HG03442 (cell line): ENCODE measurements at regions not wholly inside any gene's neighbourhood (a gene's known extent, or its start where the extent isn't known, plus 50 kb on each side); places are given as distances from the start of the nearest gene placed in this dataset.

Experiments
- ATAC-seq: cut with Tn5 transposase; IDR thresholded peaks from one replicate; pipeline ENCODE4 v1.9.1; 2021; ENCODE audit warnings: mild to moderate bottlenecking, moderate library complexity; ENCODE audit not compliant: unreplicated experiment

DNA sequence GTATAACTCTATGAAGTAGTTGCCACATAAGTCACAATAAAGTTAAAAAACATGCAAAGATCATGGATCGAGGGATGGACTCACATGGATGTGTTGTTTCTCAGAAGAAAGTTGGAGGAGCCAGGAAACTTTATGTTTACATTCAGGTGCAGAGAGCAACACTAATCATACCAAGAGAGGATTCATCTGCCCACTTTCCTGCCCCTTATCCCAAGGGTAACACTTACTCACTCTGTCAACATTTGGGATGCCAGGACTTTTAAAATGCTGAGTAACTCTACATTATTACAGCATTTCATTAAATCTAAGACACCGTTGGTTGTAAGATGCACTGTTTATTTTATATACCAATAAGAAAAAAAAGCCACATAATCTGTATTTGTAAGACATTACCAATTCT, 170.4 kb downstream of the KCNE4 start:
- ATAC-seq, result no peak

DNA sequence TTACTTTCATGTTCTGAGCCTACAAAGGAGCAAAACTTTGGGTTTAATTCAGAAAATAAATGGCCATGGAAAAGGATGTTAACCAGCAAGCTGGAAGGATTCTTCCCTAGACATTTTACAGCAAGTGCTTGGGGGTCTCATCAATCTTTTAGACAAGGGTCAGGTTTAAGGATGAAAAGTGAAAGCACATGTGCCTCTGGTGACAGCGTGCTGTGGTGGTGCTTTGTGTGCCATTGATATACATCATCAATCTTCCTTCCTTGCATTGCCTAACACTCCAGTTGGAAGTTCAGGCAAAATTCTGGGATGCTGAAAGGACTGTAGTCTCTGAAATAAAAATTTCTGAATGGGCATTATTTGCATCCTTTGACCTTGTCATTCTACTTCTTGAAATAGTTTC, 171.2 kb downstream of the KCNE4 start:
- ATAC-seq, result no peak

DNA sequence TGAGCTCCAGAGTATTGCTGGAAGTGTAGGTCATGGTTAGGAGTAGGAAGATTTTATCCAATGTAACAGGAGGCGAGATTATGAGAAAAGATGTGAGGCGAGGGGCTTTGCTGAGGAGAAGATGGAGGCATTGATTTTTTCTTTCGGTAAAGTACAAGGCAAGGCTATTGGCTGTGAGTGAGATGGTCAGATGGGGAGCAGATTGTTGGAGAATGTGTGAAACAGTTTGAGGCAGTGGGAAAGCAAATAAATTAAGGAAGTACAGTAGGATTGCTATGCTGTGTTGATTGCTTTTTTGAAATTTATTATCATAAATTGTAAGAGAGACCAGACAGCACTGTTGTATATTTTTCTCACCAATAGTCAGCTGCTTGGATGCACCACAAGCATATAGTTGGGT, 173.3 kb downstream of the KCNE4 start:
- ATAC-seq, result no peak

DNA sequence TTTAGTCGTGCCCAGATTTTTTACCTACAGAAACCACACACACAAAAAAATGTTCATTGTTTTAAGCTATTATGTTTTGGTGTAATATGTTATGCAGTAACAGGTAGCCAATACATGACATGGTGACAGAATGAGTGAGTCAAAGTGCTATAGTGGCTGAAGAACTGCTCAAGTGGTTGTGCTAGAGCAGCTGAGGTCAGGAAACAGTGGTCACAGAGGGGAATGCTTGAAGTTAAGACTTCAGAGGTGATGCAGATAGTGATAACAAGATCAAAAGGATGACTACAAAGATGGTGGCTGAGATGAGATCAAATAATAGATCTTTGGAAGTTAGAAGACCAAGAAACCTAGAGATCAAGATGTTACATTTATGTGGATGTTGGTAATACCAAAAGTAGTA, 174.3 kb downstream of the KCNE4 start:
- ATAC-seq, result no peak

DNA sequence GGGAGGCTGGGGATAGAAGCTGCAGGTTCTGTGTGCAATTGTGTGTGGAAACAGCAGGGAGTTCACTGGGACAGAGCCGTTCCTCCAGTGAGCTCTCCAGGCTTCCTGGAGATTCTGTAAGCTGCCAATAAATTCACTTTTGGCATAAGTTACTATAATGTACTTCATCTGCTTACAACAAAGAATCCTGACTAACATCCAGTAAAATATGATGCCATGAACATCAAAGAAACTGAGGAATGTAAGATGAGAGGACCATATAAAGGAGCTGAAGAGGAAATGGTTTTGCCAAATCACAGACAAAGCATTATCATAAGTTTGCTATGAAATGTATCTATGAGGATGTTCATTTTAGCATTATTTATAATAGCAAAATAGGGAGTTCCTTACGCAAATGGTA, 175.3 kb downstream of the KCNE4 start:
- ATAC-seq, result no peak

DNA sequence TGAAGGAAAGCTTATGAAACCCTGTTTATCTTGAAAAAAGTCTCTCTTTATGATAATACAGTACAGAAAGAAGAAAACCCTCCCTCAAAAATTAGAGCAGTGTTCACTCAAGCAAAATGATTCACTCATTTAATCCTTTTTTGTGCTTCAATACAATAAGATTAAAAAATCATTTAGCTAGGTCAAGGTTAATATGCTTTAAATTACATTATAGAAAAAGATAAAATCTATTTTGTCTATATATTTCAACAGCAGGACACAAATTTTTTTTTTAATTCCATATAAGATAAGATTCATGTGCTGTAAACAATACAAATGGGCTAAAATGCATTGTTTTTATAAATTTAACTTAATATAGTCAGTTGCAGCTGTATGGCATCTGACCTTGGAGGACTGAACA, 176.9 kb downstream of the KCNE4 start:
- no peak for ATAC-seq

DNA sequence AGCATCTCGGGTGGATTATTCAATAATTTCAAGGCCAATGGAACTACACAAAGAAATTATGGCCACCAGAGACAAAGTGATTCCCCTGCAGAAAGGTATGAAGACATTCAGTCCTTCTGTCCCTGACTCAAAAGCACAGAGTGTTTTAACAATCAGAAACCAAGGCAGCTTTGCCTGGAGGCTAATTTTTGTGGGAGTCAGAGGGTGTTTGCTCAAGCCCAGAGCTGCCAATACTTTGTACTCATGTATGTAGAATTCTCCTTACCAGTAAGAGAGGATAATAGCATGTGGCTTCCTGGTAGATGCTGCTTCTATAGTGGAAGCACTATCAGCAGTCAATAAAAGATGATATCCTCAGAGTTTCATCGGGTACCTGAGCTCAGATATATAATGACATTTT, 178.4 kb downstream of the KCNE4 start:
- ATAC-seq, result no peak

DNA sequence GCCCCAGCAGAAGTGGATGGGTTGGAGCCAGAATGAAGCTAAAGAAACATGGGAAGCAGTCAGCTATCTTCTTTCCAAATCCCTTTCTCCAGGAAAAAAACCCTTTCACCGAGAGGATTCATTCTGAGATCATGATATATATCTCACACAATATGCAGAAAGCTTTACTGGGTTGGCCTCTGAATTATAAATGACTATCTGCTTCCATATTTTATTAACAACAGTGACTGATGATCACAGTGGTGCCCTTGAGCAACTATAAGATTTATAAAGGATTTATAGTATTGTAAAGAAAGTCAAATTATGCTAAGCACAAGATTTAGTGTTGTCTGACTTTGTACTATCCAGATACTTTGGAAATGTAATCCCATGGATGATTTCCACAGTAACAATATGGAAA, 180.3 kb downstream of the KCNE4 start:
- ATAC-seq, result no peak

DNA sequence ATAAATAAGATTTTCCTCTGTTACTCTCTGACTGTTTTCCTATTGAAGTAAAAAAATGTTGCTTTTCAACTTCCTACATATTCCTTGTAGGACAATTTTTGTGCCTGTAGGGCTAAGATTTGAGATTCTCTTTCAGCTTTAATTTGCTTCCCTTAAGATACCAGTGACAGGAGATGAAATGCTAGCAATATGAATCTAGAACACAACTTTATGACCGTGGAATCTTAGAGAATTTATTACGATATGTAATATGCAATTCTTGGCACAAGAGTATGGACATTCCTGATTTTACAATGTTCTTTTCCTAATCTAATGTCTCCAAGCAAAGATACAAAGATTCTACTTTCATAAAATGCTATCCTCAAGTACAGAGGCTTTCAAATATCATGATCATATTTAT, 180.9 kb downstream of the KCNE4 start:
- ATAC-seq, result no peak

DNA sequence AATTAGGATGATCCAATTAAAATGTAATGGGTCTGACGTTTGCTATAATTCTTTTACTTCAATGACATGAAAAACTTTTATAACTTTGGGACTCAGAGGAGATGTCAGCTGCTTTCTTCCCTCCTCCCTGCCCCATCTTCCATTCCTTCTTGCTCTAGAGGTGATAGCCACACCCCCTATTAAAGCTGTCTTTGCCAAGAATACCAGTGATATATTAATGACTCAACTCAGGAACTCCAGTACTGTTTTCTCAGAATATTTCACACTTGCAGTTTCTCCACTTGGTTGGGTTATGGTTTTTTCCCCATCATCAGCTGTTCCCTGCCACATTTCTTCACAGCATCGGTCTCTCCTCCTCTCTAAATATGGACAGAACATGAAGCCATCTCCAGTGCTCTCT, 184.0 kb downstream of the KCNE4 start:
- ATAC-seq, result no peak

DNA sequence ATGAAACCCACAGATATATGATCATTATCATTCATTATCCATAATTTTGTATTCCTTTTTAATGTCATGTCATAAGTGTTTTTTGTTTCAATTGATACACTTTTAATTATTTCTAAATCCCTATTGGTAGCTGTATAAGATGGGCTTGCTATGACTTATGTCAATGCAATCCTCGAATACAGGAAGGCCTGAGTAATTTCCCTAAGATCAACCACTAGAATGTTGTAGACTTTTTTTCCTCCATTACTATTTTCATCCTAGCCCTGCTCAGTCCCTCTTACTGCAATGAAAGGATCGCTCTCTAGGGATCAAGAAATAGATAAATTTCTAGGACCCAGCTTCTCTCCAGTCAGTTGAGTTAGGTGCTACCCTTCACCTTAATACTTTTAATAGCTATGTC, 186.3 kb downstream of the KCNE4 start:
- no peak for ATAC-seq

DNA sequence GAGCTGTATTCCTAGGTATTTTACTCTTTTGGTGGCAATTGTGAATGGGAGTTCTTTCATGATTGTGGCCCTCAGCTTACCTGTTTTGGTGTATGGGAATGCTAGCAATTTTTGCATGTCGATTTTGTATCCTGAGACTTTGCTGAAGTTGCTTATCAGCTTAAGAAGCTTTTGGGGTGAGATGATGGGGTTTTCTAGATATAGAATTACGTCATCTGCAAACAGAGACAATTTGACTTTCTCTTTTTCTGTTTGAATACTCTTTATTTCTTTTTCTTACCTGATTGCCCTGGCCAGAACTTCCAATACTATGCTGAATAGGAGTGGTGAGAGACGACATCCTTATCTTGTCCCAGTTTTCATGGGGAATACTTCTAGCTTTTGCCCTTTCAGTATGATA, 191.2 kb downstream of the KCNE4 start:
- no peak for ATAC-seq

DNA sequence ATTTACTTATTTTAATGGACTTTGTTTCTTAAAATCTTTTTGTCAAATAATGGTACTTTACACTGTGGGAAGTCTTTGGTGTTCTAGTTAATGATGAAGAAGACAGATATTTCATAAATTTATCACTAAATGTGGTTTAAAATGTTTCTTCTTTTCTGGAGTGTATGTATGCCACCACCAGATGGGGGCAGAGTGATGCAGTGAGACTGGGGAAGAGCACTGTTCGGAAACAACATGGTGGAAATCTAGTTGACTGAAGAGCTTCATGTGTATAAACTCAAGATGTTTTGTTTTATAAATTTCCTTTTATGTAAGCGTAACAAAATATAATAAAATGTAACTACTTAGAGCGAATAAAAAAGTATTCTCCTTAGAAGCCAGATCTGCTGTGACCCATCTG, 195.1 kb downstream of the KCNE4 start:
- ATAC-seq, result no peak

DNA sequence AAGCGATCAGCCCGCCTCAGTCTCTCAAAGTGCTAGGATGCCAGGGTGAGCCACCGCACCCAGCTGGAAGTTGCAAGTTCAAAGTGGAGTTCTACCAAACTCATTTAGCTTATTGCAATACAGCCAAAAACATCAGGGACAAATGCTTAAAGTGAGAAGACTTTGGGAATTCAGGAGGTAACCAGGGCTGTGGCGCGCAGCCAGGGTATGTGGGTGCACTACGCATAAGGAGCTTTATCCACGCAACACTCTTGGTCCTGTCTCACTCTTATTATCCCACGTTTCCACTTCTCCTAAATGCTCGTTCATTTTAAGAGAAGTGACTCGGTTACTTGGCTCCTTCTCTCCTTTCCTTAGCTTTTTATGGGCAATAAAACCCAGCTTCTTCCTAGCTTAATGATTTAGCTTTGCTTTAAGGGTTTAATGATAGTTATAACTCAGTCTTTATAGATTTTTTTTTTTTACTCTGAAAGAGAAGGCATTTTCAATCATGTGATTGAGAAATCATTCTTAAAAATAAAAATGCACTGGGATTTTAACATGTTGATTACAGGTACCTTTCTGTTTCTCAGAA, 199.8 kb downstream of the KCNE4 start:
- ATAC-seq, result no peak

DNA sequence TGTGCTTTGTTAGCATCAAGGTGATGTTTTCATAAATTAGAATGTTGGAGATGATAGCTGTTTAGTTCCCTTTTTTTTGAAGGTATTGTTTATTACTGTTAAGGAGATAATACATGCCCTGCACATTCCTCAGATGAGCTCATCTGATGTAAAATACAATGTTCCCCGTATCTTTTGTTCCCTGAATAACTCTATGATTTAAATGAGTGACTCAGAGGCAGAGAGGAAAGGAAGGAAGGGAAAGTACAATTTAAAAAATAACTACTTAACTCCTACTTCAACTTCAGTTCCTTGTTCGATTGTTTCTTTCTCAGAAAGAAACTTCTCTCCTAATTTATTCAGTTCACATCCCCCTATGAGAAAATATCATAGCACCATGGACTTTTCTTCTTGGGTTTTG, 208.7 kb downstream of the KCNE4 start:
- ATAC-seq, result no peak

DNA sequence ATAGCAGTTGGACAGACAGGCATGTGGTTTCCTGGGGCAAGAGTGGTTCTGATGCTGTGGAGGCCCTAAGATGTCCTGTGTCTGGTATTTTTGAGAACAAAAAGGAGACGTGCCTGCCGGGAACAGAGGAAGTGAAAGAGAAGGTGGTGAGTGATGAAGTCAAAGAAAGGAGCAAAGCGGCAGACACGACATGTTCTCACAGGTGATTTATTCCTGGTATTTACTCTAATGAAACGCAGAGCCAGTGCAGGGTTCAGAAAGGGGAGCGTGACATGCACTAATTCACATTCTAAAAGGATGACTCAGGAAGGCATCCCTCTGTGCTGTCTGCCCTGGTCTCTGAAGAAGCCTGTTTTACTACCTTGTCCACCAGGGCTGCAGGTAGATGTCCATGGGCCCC, 211.0 kb downstream of the KCNE4 start:
- no peak for ATAC-seq

DNA sequence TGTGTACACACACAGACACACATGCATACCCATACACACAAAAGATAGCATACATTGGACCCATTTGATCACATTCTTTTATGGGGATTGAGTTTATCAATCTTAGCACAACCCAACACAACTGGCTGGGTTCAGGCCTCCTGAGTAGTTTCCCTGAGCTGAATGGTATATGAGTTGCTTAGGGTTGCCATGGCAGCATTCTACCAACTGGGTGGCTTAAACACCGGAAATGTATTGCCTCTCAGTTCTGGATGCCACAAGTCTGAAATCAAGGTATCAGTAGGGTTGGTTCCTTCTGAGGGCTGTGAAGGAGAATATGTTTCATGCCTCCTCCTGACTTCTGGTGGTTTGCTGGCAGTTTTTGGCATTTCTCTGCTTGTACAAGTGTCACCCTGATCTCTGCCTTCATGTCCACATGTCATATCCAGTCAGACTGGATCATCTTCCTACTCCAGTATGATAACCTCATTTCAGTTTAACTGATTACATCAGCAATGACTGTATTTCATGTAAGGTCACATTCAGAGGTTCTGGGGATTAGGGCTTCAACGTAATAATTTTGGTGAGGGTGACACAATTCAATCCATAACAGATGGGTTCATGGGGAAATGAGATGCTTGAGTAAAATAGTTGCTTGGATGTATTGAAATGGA, 212.7 kb downstream of the KCNE4 start:
- ATAC-seq, result no peak

DNA sequence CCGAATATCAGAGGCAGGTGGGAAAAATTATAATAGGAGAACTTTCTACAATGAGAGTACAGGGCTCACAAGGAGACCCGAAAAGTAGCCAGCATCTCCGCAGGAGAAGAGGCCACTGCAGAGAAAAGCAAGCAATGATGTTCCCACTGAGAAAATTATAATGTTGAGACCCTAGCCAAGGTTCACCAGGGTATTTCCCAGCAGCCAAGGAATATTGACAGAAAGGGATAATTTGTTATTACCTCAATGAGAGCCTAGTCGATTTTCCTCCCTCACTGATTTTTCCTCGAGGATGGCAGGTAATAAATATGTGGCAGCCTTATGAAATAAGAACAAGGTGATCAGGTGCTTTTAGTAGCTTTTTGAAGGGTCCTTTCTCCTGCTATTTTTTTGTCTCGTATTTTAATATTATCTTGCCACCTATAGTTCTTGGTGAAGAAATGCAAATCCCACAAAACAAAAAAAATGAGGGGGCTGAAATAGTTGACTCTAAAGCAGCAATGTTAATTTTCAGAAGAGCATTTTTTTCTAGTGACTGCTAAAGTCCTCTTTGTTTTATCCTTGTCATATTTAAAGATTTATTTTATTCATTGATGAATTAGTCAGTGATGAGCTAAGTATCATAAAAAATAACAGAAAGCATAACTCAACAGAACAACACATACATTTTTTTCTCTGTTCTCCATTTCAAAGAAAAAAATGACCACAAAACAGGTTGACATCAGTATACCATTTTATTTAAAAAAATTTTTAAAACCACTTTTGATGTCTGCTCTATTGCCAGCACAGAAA, 215.4 kb downstream of the KCNE4 start:
- ATAC-seq, result no peak

DNA sequence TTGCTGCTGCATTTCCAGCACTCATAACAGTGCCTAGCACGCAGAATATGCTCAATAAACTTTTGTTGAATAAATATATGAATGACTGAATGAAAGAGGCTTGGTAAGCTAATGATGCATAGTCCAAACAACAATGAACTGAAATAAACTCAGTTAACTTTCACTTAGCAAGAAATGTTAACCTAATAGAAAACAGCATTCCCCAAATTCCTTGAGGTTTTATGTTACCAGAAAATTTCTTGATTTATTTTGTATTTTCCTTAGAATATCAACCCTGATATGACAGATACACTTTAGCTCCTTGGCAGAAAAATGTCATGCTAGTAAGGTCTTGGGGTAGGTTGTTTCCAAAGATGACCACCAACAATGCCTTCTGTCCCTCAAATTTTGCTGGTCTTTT, 217.4 kb downstream of the KCNE4 start:
- ATAC-seq, result no peak

DNA sequence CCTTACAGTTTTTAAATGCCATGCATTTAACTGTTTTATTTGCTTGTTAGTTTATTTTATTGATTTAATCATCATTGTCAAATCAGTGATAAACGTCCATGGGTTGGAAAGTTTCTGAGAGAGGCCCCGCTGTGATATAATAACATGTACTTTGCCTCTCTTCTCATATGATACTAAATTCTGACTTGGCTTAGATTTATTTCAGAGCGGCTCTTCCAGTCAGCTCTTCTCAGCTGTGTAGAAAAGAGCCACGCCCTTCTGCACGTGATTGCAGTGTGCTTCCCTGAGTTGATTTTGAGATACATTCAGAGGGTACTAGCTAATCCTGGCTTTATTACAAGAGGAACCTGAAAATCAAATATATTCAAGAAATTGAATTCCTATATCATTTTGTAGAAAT, 218.6 kb downstream of the KCNE4 start:
- ATAC-seq, result no peak

DNA sequence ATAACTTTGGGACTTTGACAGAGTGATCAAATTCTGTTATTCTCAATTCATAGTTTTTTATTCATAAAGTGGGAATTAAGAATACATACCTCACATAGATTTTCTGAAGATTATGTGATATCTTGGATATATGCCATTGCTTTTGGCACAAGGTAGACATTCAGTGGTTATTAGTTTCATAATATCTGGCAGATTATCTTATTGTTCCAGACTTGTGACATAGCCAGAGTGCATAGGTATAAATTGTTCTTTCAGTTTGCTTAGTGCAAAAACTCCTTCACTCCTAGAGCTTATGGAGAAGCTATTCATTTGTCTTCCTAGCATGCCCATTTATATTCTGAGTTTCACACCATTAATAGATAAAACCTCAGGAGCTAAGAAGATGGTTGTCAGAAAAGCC, 222.0 kb downstream of the KCNE4 start:
- ATAC-seq, result no peak

DNA sequence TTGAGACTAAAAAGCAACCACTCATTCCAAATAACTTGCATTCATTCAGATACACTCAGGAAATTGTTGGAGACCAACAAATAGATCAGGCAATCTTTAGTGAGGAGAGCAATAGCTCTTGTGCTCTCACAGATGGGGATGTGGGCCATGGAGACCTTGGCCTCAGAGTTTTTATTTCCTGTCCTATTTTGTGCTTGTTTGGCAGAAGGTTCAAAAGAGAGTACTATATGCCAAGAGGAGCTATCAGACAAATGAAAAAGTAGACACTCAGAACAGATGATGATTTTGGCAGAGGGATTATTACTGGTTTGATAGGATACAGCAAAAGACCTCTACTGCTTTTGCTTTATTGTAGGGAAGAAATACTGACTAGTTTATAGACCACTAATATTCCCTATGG, 230.2 kb downstream of the KCNE4 start:
- ATAC-seq, result no peak

DNA sequence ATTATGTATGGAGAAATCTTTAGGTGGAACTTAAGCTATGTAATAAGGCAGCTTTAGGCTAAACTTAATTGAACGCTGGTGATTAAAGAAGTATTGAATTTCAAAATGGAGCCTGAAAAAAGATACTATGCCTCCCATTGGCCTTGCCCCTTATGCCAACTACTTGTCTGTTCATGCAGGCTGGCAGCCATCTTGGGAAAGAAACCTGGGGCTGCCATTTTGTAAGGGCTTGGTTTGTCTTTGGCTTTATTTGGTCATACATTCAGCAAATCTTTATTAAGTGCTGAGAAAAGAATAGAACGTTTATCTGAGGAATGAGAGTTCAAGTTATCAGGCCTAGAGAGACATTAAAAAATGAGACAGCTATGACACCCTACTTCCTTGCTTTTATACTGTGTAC, 231.3 kb downstream of the KCNE4 start:
- ATAC-seq, result no peak
